Tibial nerve (tissue), 4 donors: ENCODE measurements at regions not wholly inside any gene's neighbourhood (a gene's known extent, or its start where the extent isn't known, plus 50 kb on each side); places are given as distances from the start of the nearest gene placed in this dataset.

Source experiments
- DNase-seq, 2 donors: peaks; one replicate each; pipeline ENCODE4 v3.0.0-alpha.2; 2019; ENCODE audit warnings: low spot score in 2 of 2
- H3K27ac ChIP-seq, 4 donors: fragments of 200-600 bp; sonication (generic) in 3 of 4; one replicate each; pipeline ENCODE4 v1.5.1; 2017 to 2019; ENCODE audit warnings: mild to moderate bottlenecking in 1 of 4
- H3K27me3 ChIP-seq, 2 donors: fragments of 200-600 bp; sonication (generic) in 1 of 2; one replicate each; pipeline versions ENCODE4 v1.5.1 to v1.6.0; 2017 to 2019
- H3K36me3 ChIP-seq, 3 donors: fragments of 200-600 bp; sonication (generic); one replicate each; pipeline ENCODE4 v1.5.1; 2018 to 2019
- H3K4me1 ChIP-seq, 4 donors: fragments of 200-600 bp; sonication (generic) in 3 of 4; one replicate each; pipeline ENCODE4 v1.5.1; 2017 to 2019
- H3K4me3 ChIP-seq, 4 donors: fragments of 200-600 bp; sonication (generic) in 3 of 4; one replicate each; pipeline ENCODE4 v1.5.1; 2017 to 2019; ENCODE audit warnings: mild to moderate bottlenecking in 1 of 4, moderate library complexity in 1 of 4
- H3K9me3 ChIP-seq, 4 donors: fragments of 200-600 bp; sonication (generic) in 3 of 4; one replicate each; pipeline ENCODE4 v1.5.1; 2017 to 2019
- EP300 ChIP-seq, 2 donors: sonication (generic); formaldehyde crosslinking; IDR thresholded peaks; one replicate each; pipeline ENCODE4 v1.6.1; 2017; ENCODE audit warnings: antibody characterized with exemption in 2 of 2, mild to moderate bottlenecking in 1 of 2
- POLR2A ChIP-seq, 2 donors: fragments of 450-650 bp; IDR thresholded peaks; one replicate each; pipeline ENCODE4 v1.6.1; 2017; ENCODE audit warnings: antibody characterized with exemption in 2 of 2, mild to moderate bottlenecking in 2 of 2, moderate library complexity in 2 of 2
- WGBS, 2 donors: methylation state at CpG; one replicate each; pipeline ENCODE4 v1.1.5; 2018; 5-methylcytosine and 5-hydroxymethylcytosine counted together
- TF ChIP-seq, protein P1 (sequence below), 5 experiments: fragments of 200-600 bp in 3 of 5; fragments of 450-650 bp in 2 of 5; sonication (generic) in 3 of 5; IDR thresholded peaks; one replicate each; pipeline ENCODE4 v1.5.1; 2016 to 2019; ENCODE audit warnings: antibody characterized with exemption in 5 of 5, mild to moderate bottlenecking in 3 of 5, moderate library complexity in 2 of 5

DNA sequence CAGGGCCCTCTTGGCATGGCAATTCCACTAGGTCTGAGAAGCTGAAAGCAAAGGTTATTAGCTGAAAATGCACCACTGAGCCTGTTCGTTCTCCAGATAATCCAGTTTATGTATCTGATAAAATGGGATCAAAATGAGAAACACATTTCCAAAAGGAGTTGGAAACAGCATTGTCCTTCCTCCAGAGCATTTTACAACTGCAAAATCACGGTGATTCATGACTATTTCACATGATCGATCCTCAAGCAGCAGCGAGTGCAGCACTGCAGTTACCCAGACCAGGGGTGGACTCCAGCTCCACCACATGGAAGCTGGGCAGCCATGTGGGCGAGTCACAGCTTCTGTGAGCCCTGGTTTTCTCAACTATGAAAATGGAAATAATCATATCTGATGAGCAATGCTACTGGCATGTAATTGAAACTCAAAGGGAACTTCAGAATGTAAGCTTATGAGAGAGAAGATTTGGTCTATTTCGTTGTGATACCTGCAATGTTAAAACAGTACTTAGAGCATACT, 78.7 kb upstream of the MSX1 start:
- Histone ChIP-seq H3K4me1 (no peaks in the 10 kb centered on the region), H3K27me3 (no peaks in the 10 kb centered on the region), H3K36me3 (no peaks in the 10 kb centered on the region), H3K9me3 (peaks cover 0 to 20% (median 0%) of the 10 kb centered on the region in 4 donors), H3K4me3 (no peak overlapping the region), H3K27ac (no peak overlapping the region)
- 58 to 79% methylated on average over 6 of the region's 6 CpGs for WGBS, 2 donors
- DNase-seq = no peak
- no peak for TF ChIP-seq EP300 (IDR thresholded peaks at IDR 0.05)
- TF ChIP-seq, protein P1, sequence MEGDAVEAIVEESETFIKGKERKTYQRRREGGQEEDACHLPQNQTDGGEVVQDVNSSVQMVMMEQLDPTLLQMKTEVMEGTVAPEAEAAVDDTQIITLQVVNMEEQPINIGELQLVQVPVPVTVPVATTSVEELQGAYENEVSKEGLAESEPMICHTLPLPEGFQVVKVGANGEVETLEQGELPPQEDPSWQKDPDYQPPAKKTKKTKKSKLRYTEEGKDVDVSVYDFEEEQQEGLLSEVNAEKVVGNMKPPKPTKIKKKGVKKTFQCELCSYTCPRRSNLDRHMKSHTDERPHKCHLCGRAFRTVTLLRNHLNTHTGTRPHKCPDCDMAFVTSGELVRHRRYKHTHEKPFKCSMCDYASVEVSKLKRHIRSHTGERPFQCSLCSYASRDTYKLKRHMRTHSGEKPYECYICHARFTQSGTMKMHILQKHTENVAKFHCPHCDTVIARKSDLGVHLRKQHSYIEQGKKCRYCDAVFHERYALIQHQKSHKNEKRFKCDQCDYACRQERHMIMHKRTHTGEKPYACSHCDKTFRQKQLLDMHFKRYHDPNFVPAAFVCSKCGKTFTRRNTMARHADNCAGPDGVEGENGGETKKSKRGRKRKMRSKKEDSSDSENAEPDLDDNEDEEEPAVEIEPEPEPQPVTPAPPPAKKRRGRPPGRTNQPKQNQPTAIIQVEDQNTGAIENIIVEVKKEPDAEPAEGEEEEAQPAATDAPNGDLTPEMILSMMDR (IDR thresholded peaks at IDR 0.05) = no peak
- TF ChIP-seq POLR2A (IDR thresholded peaks at IDR 0.05) = no peak

DNA sequence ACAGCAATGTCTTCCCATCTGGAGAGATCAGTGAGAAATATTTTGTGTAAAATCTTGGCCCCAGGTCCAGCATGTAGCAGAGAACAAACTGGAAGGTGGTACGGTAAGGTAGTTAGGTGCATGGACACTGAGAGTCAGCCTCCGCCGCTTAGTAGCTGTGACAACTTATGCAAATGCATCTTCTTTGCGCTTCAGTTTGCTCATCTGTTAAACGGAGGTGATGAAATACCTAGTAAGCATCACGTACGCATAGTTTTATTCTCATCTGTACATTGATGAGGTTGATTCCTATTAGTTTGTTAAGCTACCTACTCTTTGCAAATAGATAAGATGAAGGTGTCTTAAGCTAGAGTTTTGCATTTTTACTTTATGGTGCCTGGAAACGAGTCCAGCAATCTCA, 80.0 kb upstream of the MSX1 start:
- Histone ChIP-seq H3K9me3 (peaks cover 0 to 15% (median 0%) of the 10 kb centered on the region in 4 donors), H3K27me3 (no peaks in the 10 kb centered on the region), H3K36me3 (no peaks in the 10 kb centered on the region), H3K27ac (no peak overlapping the region), H3K4me3 (no peak overlapping the region), H3K4me1 (no peaks in the 10 kb centered on the region)
- no peak for DNase-seq
- TF ChIP-seq EP300 (IDR thresholded peaks at IDR 0.05) (no peak), POLR2A (IDR thresholded peaks at IDR 0.05) (no peak)
- TF ChIP-seq, protein P1 (IDR thresholded peaks at IDR 0.05) = no peak
- 85% methylated on average over 8 of the region's 8 CpGs for WGBS, 2 donors

DNA sequence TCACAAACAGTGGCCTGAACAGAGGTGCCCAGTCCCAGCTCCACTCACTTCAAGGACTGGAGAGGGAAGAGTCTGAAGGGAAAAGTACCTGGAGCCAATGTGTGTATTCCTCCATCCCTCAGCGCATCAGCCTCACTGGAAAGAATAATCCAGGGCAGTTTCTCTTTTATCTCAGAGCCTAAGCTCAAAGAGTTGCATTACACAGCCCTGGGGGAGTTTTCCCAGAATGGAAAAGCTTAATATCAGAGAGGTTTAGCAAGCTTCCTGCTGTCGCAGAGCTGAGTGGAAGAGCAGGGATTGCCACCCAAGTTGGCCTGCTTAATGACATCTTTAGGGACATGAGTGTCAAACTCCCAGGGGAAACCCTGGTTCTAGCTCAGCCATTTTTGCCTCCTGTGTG, 80.4 kb upstream of the MSX1 start:
- TF ChIP-seq EP300 (IDR thresholded peaks at IDR 0.05) = no peak
- no peaks in the 10 kb centered on the region for H3K27me3 ChIP-seq
- no peak overlapping the region for H3K4me3 ChIP-seq
- no peak for DNase-seq
- no peaks in the 10 kb centered on the region for H3K4me1 ChIP-seq
- H3K9me3 ChIP-seq = peaks cover 0 to 15% (median 0%) of the 10 kb centered on the region in 4 donors
- no peak overlapping the region for H3K27ac ChIP-seq
- no peaks in the 10 kb centered on the region for H3K36me3 ChIP-seq
- WGBS, 2 donors = 78 to 82% methylated on average over 2 of the region's 2 CpGs

DNA sequence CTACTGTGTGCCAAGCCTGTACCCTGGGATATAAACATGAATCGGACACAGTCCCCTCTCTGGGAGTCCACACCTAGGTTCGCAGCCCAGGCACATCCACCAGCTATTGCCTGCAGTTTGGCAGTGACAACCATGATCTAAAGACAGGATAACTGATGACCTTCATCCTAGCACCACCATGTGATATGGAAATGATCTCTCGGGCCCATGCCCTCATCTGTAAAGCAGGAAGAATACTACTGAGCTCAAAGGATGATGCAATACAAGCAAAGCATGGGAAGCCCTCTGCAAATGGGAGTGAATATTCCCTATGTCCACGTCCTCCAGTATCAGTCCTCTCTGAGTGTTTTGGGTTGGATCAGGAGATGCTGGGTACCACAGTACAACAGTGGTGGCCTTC, 80.9 kb upstream of the MSX1 start:
- 87 to 93% methylated on average over 4 of the region's 4 CpGs for WGBS, 2 donors
- H3K4me1 ChIP-seq = no peaks in the 10 kb centered on the region
- H3K27ac ChIP-seq = no peak overlapping the region
- TF ChIP-seq, protein P1 (IDR thresholded peaks at IDR 0.05) = no peak
- no peak for TF ChIP-seq EP300 (IDR thresholded peaks at IDR 0.05)
- no peaks in the 10 kb centered on the region for H3K27me3 ChIP-seq
- no peaks in the 10 kb centered on the region for H3K36me3 ChIP-seq
- no peak overlapping the region for H3K4me3 ChIP-seq
- no peak for DNase-seq
- peaks cover 0 to 15% (median 0%) of the 10 kb centered on the region in 4 donors for H3K9me3 ChIP-seq

DNA sequence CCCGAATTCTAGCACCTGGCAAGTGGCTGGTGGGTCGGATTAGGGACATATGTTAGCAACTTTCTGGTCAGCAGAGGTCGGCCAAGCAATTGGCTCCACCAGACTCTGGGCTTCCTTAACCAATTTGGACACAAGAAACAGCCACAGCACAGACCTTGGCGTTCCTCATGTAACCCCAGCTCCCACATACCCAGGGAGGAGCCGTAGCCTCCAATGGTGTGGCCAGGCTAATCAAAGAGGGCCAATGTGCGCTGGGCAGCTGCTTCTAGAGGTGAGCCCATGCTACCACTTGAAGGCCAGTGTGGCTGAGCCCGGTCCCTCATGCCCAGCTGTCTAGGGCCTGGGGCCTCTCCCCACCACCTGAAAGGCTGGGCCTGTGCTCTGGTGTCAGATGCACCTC, 82.5 kb upstream of the MSX1 start:
- Histone ChIP-seq H3K4me1 (no peaks in the 10 kb centered on the region), H3K27ac (no peak overlapping the region), H3K36me3 (no peaks in the 10 kb centered on the region), H3K4me3 (no peak overlapping the region), H3K27me3 (no peaks in the 10 kb centered on the region), H3K9me3 (peaks cover 0 to 15% (median 0%) of the 10 kb centered on the region in 4 donors)
- no peak for DNase-seq
- 80% methylated on average over 7 of the region's 7 CpGs for WGBS, 2 donors
- TF ChIP-seq POLR2A (IDR thresholded peaks at IDR 0.05) = no peak
- TF ChIP-seq, protein P1 (IDR thresholded peaks at IDR 0.05) = no peak
- TF ChIP-seq EP300 (IDR thresholded peaks at IDR 0.05) = no peak

DNA sequence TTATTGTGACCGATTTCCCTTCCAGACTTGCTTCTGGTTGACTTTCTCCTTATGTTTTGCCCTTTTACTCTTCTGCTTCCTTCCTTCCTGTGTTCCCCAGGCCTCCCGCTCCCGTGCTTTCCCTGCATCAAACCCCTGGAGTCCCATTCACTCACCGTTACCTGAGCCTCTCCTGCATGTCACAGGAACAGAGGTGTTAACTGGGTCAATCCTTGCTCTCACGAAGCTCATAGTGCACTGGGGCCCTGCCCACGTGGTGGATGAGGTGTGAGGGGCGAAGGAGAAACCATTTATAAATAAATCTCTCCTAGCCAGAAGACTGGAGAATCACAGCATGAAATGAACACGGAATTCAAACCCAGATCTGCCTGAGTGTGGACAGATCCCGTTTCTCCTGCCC, 83.1 kb upstream of the MSX1 start:
- TF ChIP-seq, protein P1 (IDR thresholded peaks at IDR 0.05) = no peak
- TF ChIP-seq POLR2A (IDR thresholded peaks at IDR 0.05) = no peak
- TF ChIP-seq EP300 (IDR thresholded peaks at IDR 0.05) = no peak
- H3K27me3 ChIP-seq = no peaks in the 10 kb centered on the region
- 58 to 59% methylated on average over 9 of the region's 9 CpGs for WGBS, 2 donors

More for the DNA sequence above, 83.1 kb upstream of the MSX1 start:
- DNase-seq = no peak
- no peak overlapping the region for H3K4me3 ChIP-seq
- no peaks in the 10 kb centered on the region for H3K36me3 ChIP-seq
- H3K4me1 ChIP-seq = no peaks in the 10 kb centered on the region
- peaks cover 0 to 15% (median 0%) of the 10 kb centered on the region in 4 donors for H3K9me3 ChIP-seq
- no peak overlapping the region for H3K27ac ChIP-seq
